SU-DHL-6 (cell line): ENCODE measurements at regions not wholly inside any gene's neighbourhood (a gene's known extent, or its start where the extent isn't known, plus 50 kb on each side); places are given as distances from the start of the nearest gene placed in this dataset.

Experiments
- H2AFZ ChIP-seq: fragments of 200-600 bp; sonication (generic); 2 replicates; pipeline ENCODE4 v1.6.1; 2014; ENCODE audit warnings: low read depth, mild to moderate bottlenecking, moderate library complexity, mixed read lengths, antibody characterized with exemption, low read length; ENCODE audit not compliant: severe bottlenecking
- H3F3A ChIP-seq: fragments of 200-600 bp; shearing (Covaris generic); 2 replicates; pipeline ENCODE4 v1.6.0; 2016; ENCODE audit warnings: antibody characterized with exemption, mild to moderate bottlenecking; ENCODE audit not compliant: insufficient read depth
- H3K27ac ChIP-seq: fragments of 200-600 bp; sonication (generic); 2 replicates; pipeline ENCODE4 v1.5.1; 2016; ENCODE audit warnings: low read depth, mild to moderate bottlenecking, low read length, moderate library complexity, mixed read lengths
- H3K27me3 ChIP-seq: fragments of 200-600 bp; sonication (generic), shearing (Covaris generic); 2 replicates; pipeline ENCODE4 v1.6.0; 2014; ENCODE audit warnings: mild to moderate bottlenecking, low read length
- H3K36me3 ChIP-seq: fragments of 200-600 bp; sonication (generic); 2 replicates; pipeline ENCODE4 v1.6.1; 2014; ENCODE audit warnings: mild to moderate bottlenecking, low read length, mixed read lengths
- H3K4me2 ChIP-seq: fragments of 300-600, 200-600 bp; shearing (Covaris generic), sonication (generic); 2 replicates; pipeline ENCODE4 v1.6.0; 2014; ENCODE audit warnings: low read length, low read depth, mild to moderate bottlenecking; ENCODE audit not compliant: poor library complexity, severe bottlenecking
- H3K4me3 ChIP-seq: fragments of 200-600 bp; sonication (generic); 2 replicates; pipeline ENCODE4 v1.5.1; 2014; ENCODE audit warnings: antibody characterized with exemption, low read length, mild to moderate bottlenecking, mixed read lengths; ENCODE audit not compliant: insufficient read depth, poor library complexity, severe bottlenecking
- H3K79me2 ChIP-seq: fragments of 200-600 bp; sonication (generic); 2 replicates; pipeline ENCODE4 v1.6.1; 2014; ENCODE audit warnings: mild to moderate bottlenecking, low read length, moderate library complexity; ENCODE audit not compliant: insufficient read depth
- H3K9ac ChIP-seq: fragments of 200-600 bp; sonication (generic); 2 replicates; pipeline ENCODE4 v1.7.0; 2014; ENCODE audit warnings: mild to moderate bottlenecking, low read length
- H3K9me2 ChIP-seq: fragments of 200-600 bp; sonication (generic); replicated peaks from 2 replicates; pipeline ENCODE4 v1.6.1; 2014; ENCODE audit warnings: low read length; ENCODE audit not compliant: insufficient read depth
- H3K9me3 ChIP-seq: fragments of 200-600 bp; sonication (generic); 2 replicates; pipeline ENCODE4 v1.6.1; 2014; ENCODE audit warnings: low read length, mixed read lengths; ENCODE audit not compliant: insufficient read depth
- H4K20me1 ChIP-seq: fragments of 200-600 bp; sonication (generic); 2 replicates; pipeline ENCODE4 v1.6.1; 2014; ENCODE audit warnings: low read depth, mild to moderate bottlenecking, antibody characterized with exemption, low read length, moderate library complexity, mixed read lengths
- CTCF ChIP-seq: fragments of 200-600 bp; sonication (generic); IDR thresholded peaks from one replicate; pipeline ENCODE4 v1.5.1; 2017; ENCODE audit warnings: antibody characterized with exemption, mild to moderate bottlenecking, low read length, moderate library complexity; ENCODE audit not compliant: insufficient read depth, poor library complexity, severe bottlenecking
- EZH2phosphoT487 ChIP-seq: fragments of 200-600 bp; sonication (generic), shearing (Covaris generic); conservative IDR thresholded peaks from 2 replicates; pipeline ENCODE4 v1.6.1; 2018; ENCODE audit warnings: mild to moderate bottlenecking, antibody characterized with exemption, low read length, moderate library complexity, mixed read lengths

GRCh38 chr16:52004343-52004742, 542.6 kb downstream of the TOX3 start:
- no peak overlapping the region for H3K9ac ChIP-seq
- H3K27me3 ChIP-seq, result no peaks in the 10 kb centered on the region
- no peaks in the 10 kb centered on the region for H4K20me1 ChIP-seq
- H3K27ac ChIP-seq, result no peak overlapping the region
- no peak for TF ChIP-seq EZH2phosphoT487
- no peak for TF ChIP-seq CTCF
- H3K79me2 ChIP-seq, result no peaks in the 10 kb centered on the region
- H3K9me3 ChIP-seq, result no peaks in the 10 kb centered on the region
- no peaks in the 10 kb centered on the region for H3F3A ChIP-seq
- no peak overlapping the region for H3K4me3 ChIP-seq
- no peaks in the 10 kb centered on the region; the same call in 1 of the 2 replicates for H3K9me2 ChIP-seq
- no peak overlapping the region for H3K4me2 ChIP-seq
- no peak overlapping the region for H2AFZ ChIP-seq
- H3K36me3 ChIP-seq, result no peaks in the 10 kb centered on the region

DNA sequence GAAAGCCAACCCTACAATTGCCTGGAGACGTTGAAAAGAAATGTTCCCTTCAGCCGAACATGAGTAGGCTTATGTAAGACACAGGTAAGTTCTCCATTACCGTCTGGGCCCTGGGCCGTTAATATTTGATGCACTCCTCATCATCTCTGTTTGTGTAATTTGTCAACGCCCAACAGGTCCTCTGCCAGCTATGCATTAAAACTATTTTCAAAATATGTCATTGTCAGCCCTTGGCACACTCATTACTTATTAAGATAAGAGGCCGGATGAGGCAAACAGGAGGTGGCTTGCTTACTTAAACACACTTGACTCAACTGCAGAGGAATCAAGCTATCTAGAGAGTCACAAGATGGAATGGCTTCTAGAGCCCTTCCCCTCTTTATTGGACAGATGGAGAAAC, 544.9 kb downstream of the TOX3 start:
- Histone ChIP-seq H3K9me2 (no peaks in the 10 kb centered on the region; the same call in 1 of the 2 replicates), H3K36me3 (no peaks in the 10 kb centered on the region), H3K9ac (no peak overlapping the region), H3F3A (no peaks in the 10 kb centered on the region), H3K79me2 (no peaks in the 10 kb centered on the region), H3K9me3 (no peaks in the 10 kb centered on the region), H4K20me1 (no peaks in the 10 kb centered on the region), H3K27me3 (no peaks in the 10 kb centered on the region), H3K4me2 (no peak overlapping the region), H2AFZ (no peak overlapping the region), H3K27ac (no peak overlapping the region), H3K4me3 (no peak overlapping the region)
- TF ChIP-seq CTCF (no peak), EZH2phosphoT487 (no peak)

DNA sequence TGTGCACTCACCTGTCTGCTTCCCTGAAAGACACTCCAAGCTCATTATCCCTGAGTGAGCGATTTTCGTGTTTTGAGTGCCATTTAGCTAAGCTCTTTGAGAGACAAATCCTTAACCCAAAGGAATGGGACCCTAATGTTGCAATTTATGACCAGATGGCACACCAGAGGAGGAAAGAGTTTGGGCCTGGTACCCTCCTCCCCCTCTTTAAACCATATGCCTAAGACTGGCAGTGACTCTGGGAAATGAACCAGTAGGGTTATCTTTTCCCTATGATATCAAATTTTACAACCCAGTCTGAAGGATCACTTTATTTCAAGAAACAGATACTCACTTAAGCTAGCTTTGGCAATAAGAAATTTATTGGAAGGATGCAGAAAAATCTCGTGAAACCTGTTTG, 550.4 kb downstream of the TOX3 start:
- Histone ChIP-seq H4K20me1 (no peaks in the 10 kb centered on the region), H3K9ac (no peak overlapping the region), H3K9me2 (no peaks in the 10 kb centered on the region), H3K4me2 (no peak overlapping the region), H3K79me2 (no peaks in the 10 kb centered on the region), H3F3A (no peaks in the 10 kb centered on the region), H3K4me3 (no peak overlapping the region), H3K9me3 (no peaks in the 10 kb centered on the region), H2AFZ (no peak overlapping the region), H3K27me3 (no peaks in the 10 kb centered on the region), H3K36me3 (no peaks in the 10 kb centered on the region), H3K27ac (no peak overlapping the region)
- TF ChIP-seq CTCF, result no peak
- no peak for TF ChIP-seq EZH2phosphoT487

DNA sequence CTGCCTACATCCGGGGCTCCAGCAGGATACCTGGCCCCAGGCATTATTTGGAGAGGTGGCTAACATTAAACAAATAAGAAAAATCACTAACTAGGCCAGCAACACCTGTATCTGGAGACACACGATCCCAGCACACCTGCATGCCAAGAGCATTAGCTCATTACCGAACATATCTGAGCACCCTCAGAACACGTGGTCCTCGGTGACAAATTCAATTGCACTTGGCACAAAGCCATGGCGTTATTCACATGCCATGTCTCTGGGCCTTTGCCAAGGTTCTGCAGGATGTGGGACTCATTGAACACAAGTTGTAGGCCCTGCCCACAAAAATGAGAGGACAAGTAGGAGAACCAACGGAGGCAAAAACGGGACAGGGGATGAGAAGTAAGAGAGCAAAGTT, 552.3 kb downstream of the TOX3 start:
- Histone ChIP-seq H3K9me3 (no peaks in the 10 kb centered on the region), H3K4me2 (no peak overlapping the region), H3K79me2 (no peaks in the 10 kb centered on the region), H4K20me1 (no peaks in the 10 kb centered on the region), H3K36me3 (no peaks in the 10 kb centered on the region), H3F3A (no peaks in the 10 kb centered on the region), H2AFZ (no peak overlapping the region), H3K27ac (no peak overlapping the region), H3K9ac (no peak overlapping the region), H3K4me3 (no peak overlapping the region), H3K27me3 (no peaks in the 10 kb centered on the region), H3K9me2 (no peaks in the 10 kb centered on the region)
- TF ChIP-seq EZH2phosphoT487 (no peak), CTCF (no peak)
